Caco-2 (cell line): ENCODE measurements at regions not wholly inside any gene's neighbourhood (a gene's known extent, or its start where the extent isn't known, plus 50 kb on each side); places are given as distances from the start of the nearest gene placed in this dataset.

ENCODE experiments used
- BruUV-seq: library from RNA; stranded (reverse); fragments of 400-500 nt; replicated peaks from 2 replicates; lab custom pipeline; 2021; lab: Mats Ljungman, UMichigan
- CTCF ChIA-PET: fragments of 300-600 bp; sonication (Branson Sonifier 250); formaldehyde crosslinking; loops from one replicate; lab custom pipeline; 2022; ENCODE audit warnings: antibody characterized with exemption; lab: Charles Lee
- POLR2A ChIA-PET: fragments of 300-600 bp; sonication (Branson Sonifier 250); formaldehyde crosslinking; loops from one replicate; lab custom pipeline; 2022; ENCODE audit warnings: antibody characterized with exemption; lab: Charles Lee
- DNase-seq, 2 experiments: peaks; one replicate each; pipeline versions ENCODE4 v3.0.0 to v3.0.0-alpha.2; 2020 to 2022
- H3K27me3 ChIP-seq: replicated peaks from 2 replicates; pipeline ENCODE4 v1.6.0; 2011; ENCODE audit warnings: low read length; ENCODE audit not compliant: control insufficient read depth, insufficient read depth
- H3K36me3 ChIP-seq: 2 replicates; pipeline ENCODE4 v1.5.1; 2011; ENCODE audit warnings: low read length; ENCODE audit not compliant: control insufficient read depth, insufficient read depth
- H3K4me1 ChIP-seq: fragments of 250-450 bp; sonication (Bioruptor Pico); 2 replicates; pipeline ENCODE4 v1.5.1; 2020; ENCODE audit warnings: mild to moderate bottlenecking
- H3K4me3 ChIP-seq: 2 replicates; pipeline ENCODE4 v1.5.1; 2011; ENCODE audit warnings: low read depth, mild to moderate bottlenecking, control low read depth, low read length
- H3K9me3 ChIP-seq: fragments of 250-450 bp; sonication (Bioruptor Pico); 2 replicates; pipeline ENCODE4 v1.5.1; 2020; ENCODE audit warnings: mild to moderate bottlenecking, moderate library complexity
- H3K27ac Mint-ChIP-seq: one replicate; pipeline ENCODE4 v1.8.0; 2022; ENCODE audit warnings: mixed read lengths; ENCODE audit not compliant: unreplicated experiment
- H3K27me3 Mint-ChIP-seq: one replicate; pipeline ENCODE4 v1.8.0; 2022; ENCODE audit warnings: mixed read lengths; ENCODE audit not compliant: insufficient read depth, unreplicated experiment
- H3K36me3 Mint-ChIP-seq: one replicate; pipeline ENCODE4 v1.8.0; 2022; ENCODE audit warnings: mild to moderate bottlenecking, mixed read lengths; ENCODE audit not compliant: insufficient read depth, unreplicated experiment
- H3K4me1 Mint-ChIP-seq: one replicate; pipeline ENCODE4 v1.8.0; 2022; ENCODE audit warnings: low read depth, mixed read lengths; ENCODE audit not compliant: unreplicated experiment
- H3K4me3 Mint-ChIP-seq: one replicate; pipeline ENCODE4 v1.8.0; 2022; ENCODE audit warnings: mild to moderate bottlenecking, moderate library complexity, mixed read lengths; ENCODE audit not compliant: unreplicated experiment
- H3K9me3 Mint-ChIP-seq: one replicate; pipeline ENCODE4 v1.8.0; 2022; ENCODE audit warnings: mixed read lengths; ENCODE audit not compliant: unreplicated experiment
- intact Hi-C: fragments of 100-400 bp; cut with micrococcal nuclease; formaldehyde crosslinking; loops from one replicate; pipeline ENCODE4 v1.10.0; 2022; ENCODE audit not compliant: unreplicated experiment
- TF ChIP-seq, protein P1 (sequence below), 2 experiments: fragments of 200-600 bp in 1 of 2; IDR thresholded peaks; 1 replicate in 1 of 2; 2 replicates in 1 of 2; pipeline versions ENCODE4 v1.5.1 to v1.8.0; 2011 to 2022; ENCODE audit warnings: antibody characterized with exemption in 1 of 2, control low read depth in 1 of 2, inconsistent platforms in 1 of 2, low read depth in 1 of 2, low read length in 1 of 2, mild to moderate bottlenecking in 1 of 2, moderate library complexity in 1 of 2; ENCODE audit not compliant: insufficient read depth in 1 of 2, severe bottlenecking in 1 of 2, unreplicated experiment in 1 of 2

DNA sequence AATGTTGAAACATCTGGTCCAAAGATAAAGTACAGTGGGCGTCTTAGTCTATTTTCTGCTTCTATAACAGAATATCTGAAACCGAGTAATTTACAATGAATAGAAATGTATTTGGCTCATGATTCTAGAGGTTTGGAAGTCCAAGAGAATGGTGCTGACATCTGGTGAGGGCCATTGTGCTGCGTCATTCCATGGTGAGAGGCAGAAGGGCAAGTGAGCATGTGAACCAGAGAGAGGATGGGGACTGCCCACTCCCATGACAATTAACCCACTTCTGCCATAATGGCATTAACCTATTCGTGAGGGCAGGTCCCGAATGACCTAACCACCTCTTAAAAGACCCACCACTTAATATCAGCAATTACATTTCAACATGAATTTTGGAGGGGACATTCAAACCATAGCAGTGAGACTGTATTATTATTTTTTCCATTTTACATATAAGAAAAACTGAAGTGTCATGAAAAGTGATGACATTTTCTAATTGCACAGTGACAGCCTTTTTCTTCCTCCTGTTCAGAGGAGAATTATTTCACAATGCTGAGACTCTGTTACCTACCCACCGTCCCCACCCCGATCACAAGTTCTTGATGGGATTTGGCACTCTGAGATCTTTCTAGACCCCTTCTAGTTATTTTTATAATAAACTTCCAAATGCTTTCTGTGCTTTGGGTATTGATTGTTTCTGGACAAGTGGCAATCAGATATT, 238.8 kb downstream of the RPLP1 start:
- H3K27me3 Mint-ChIP-seq = peaks cover 16% of the 10 kb centered on the region
- H3K4me3 Mint-ChIP-seq = no peak overlapping the region
- intact Hi-C loops = no loop called here
- peaks cover 6% of the 10 kb centered on the region for H3K36me3 Mint-ChIP-seq
- no peaks in the 10 kb centered on the region for H3K4me1 ChIP-seq
- no peaks in the 10 kb centered on the region for H3K27me3 ChIP-seq
- no peaks in the 10 kb centered on the region for H3K9me3 Mint-ChIP-seq
- H3K9me3 ChIP-seq = no peaks in the 10 kb centered on the region
- no peak overlapping the region for H3K4me3 ChIP-seq
- BruUV-seq = no TSS peak
- H3K36me3 ChIP-seq = no peaks in the 10 kb centered on the region
- H3K27ac Mint-ChIP-seq = no peak overlapping the region
- CTCF ChIA-PET = no interaction called here
- POLR2A ChIA-PET = no interaction called here
- TF ChIP-seq, protein P1, sequence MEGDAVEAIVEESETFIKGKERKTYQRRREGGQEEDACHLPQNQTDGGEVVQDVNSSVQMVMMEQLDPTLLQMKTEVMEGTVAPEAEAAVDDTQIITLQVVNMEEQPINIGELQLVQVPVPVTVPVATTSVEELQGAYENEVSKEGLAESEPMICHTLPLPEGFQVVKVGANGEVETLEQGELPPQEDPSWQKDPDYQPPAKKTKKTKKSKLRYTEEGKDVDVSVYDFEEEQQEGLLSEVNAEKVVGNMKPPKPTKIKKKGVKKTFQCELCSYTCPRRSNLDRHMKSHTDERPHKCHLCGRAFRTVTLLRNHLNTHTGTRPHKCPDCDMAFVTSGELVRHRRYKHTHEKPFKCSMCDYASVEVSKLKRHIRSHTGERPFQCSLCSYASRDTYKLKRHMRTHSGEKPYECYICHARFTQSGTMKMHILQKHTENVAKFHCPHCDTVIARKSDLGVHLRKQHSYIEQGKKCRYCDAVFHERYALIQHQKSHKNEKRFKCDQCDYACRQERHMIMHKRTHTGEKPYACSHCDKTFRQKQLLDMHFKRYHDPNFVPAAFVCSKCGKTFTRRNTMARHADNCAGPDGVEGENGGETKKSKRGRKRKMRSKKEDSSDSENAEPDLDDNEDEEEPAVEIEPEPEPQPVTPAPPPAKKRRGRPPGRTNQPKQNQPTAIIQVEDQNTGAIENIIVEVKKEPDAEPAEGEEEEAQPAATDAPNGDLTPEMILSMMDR (IDR thresholded peaks at IDR 0.05; ENCODE audit: insufficient read depth in 1 of 2, low read depth in 1 of 2, low read length in 1 of 2, severe bottlenecking in 1 of 2, unreplicated experiment in 1 of 2) = no peak
- no peaks in the 10 kb centered on the region for H3K4me1 Mint-ChIP-seq
- DNase-seq = no peak

DNA sequence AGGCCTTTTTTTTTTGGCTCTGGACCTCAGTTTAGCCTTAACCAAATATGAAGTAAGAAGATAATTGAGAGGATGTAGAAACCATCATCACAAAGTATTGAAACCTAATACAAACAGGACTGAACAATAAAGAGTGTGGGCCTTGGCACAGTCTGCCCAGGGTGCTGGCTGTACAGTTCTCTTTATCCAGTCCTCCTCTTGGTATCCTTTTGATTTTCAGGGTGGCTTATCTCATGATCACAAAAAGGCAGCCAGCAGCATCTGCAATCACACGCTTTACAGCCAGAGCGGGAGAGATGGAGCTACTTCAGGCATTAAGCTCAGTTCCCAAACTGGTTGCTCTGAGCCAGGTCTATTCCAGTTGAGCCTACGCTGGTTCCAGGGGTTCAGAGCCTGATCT, 239.7 kb downstream of the RPLP1 start:
- H3K36me3 Mint-ChIP-seq = peaks cover 6% of the 10 kb centered on the region
- no peaks in the 10 kb centered on the region for H3K27me3 ChIP-seq
- TF ChIP-seq, protein P1 (IDR thresholded peaks at IDR 0.05; ENCODE audit: insufficient read depth in 1 of 2, low read depth in 1 of 2, low read length in 1 of 2, severe bottlenecking in 1 of 2, unreplicated experiment in 1 of 2) = no peak
- peaks cover 16% of the 10 kb centered on the region for H3K27me3 Mint-ChIP-seq
- H3K9me3 Mint-ChIP-seq = no peaks in the 10 kb centered on the region
- DNase-seq = no peak
- no TSS peak for BruUV-seq
- no peaks in the 10 kb centered on the region for H3K4me1 ChIP-seq
- no peak overlapping the region for H3K4me3 Mint-ChIP-seq
- H3K27ac Mint-ChIP-seq = no peak overlapping the region
- H3K4me1 Mint-ChIP-seq = no peaks in the 10 kb centered on the region
- H3K36me3 ChIP-seq = no peaks in the 10 kb centered on the region
- CTCF ChIA-PET = no interaction called here
- H3K9me3 ChIP-seq = no peaks in the 10 kb centered on the region
- intact Hi-C loops = no loop called here
- H3K4me3 ChIP-seq = no peak overlapping the region
- POLR2A ChIA-PET = no interaction called here

DNA sequence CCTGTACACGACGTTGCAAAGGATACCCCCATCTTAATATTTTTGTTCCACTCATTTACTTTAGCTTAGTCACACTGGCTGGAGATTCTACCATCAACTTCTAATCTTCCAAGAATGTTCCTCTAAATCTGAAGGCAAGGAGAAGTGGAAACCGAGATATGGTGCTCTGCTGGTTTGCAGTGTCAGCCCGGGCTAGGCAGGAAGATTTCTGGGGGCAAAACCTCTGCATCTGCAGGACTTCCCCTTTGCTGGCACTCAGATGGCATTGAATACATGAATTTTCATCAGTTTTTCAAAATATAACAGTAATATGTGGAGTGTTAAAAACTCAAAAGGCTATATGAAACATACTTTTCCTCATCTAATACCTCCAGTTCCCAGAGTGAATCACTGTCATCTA, 240.4 kb downstream of the RPLP1 start:
- POLR2A ChIA-PET = no interaction called here
- CTCF ChIA-PET = no interaction called here
- DNase-seq = no peak
- no peak overlapping the region for H3K4me3 Mint-ChIP-seq
- H3K9me3 Mint-ChIP-seq = no peaks in the 10 kb centered on the region
- H3K4me3 ChIP-seq = no peak overlapping the region
- no peaks in the 10 kb centered on the region for H3K4me1 Mint-ChIP-seq
- H3K36me3 Mint-ChIP-seq = peaks cover 6% of the 10 kb centered on the region
- H3K36me3 ChIP-seq = no peaks in the 10 kb centered on the region
- peaks cover 13% of the 10 kb centered on the region for H3K27me3 Mint-ChIP-seq
- H3K4me1 ChIP-seq = no peaks in the 10 kb centered on the region
- intact Hi-C loops = no loop called here
- H3K27ac Mint-ChIP-seq = no peak overlapping the region
- no TSS peak for BruUV-seq
- no peaks in the 10 kb centered on the region for H3K27me3 ChIP-seq
- TF ChIP-seq, protein P1 (IDR thresholded peaks at IDR 0.05; ENCODE audit: insufficient read depth in 1 of 2, low read depth in 1 of 2, low read length in 1 of 2, severe bottlenecking in 1 of 2, unreplicated experiment in 1 of 2) = no peak
- H3K9me3 ChIP-seq = no peaks in the 10 kb centered on the region
